ENCODE measurements at regions not wholly inside any gene's neighbourhood (a gene's known extent, or its start where the extent isn't known, plus 50 kb on each side); places are given as distances from the start of the nearest gene placed in this dataset.

DNA sequence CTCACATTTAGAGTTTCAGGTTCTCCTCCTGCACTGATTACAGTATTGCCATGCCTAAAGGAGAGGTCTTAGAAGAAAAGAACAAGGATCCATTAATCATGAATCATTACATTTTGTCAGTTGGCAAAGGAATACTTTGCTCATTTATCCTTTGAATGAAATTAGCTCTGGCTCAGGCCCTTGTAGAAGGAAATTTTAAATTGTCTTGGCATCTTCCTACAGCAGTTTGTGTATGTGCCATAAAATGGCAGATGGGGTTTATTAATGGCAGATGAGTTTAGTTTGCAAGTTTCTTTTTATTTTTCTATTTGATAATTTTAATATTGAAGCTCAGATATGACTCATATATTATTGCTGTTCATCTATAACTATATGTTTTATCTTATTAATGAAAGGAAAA, 181.2 kb upstream of the EPHA3 start:
- Histone ChIP-seq H3K27ac (ENCODE audit: extremely low read depth, low read depth, low read length) (no peak overlapping the region), H3K36me3 (ENCODE audit: control insufficient read depth in 2 of 2, insufficient read depth in 1 of 2, low read length in 2 of 2) (no peaks in the 10 kb centered on the region), H3K9me3 (ENCODE audit: control insufficient read depth, insufficient read depth, low read depth, low read length) (no peaks in the 10 kb centered on the region), H3K4me3 (ENCODE audit: low read depth, low read length) (no peak overlapping the region), H3K4me1 (ENCODE audit: control insufficient read depth, insufficient read depth, low read length) (no peaks in the 10 kb centered on the region)
- TF ChIP-seq ZBTB20 (tag by site-specific recombination; IDR thresholded peaks at IDR 0.05) (no peak), ZNF626 (tag by site-specific recombination; IDR thresholded peaks at IDR 0.05) (no peak), SCRT2 (tag by site-specific recombination; IDR thresholded peaks at IDR 0.05) (no peak), ZNF701 (tag by site-specific recombination; IDR thresholded peaks at IDR 0.05) (no peak), ZNF292 (tag by site-specific recombination; IDR thresholded peaks at IDR 0.05; ENCODE audit: borderline replicate concordance, low read depth) (no peak), ZNF391 (tag by site-specific recombination; IDR thresholded peaks at IDR 0.05; ENCODE audit: borderline replicate concordance, low read depth) (no peak), ZNF274 (IDR thresholded peaks at IDR 0.05; ENCODE audit: low read length) (no peak), ZNF274 (tag by site-specific recombination; IDR thresholded peaks at IDR 0.05; ENCODE audit: borderline replicate concordance) (no peak), CTCF (tag by site-specific recombination; IDR thresholded peaks at IDR 0.05) (no peak), ZNF354C (tag by site-specific recombination; IDR thresholded peaks at IDR 0.05; ENCODE audit: borderline replicate concordance, low read depth) (no peak), ZNF544 (tag by site-specific recombination; IDR thresholded peaks at IDR 0.05) (no peak), ZNF211 (tag by site-specific recombination; IDR thresholded peaks at IDR 0.05; ENCODE audit: low read depth) (no peak), ZSCAN16 (tag by site-specific recombination; IDR thresholded peaks at IDR 0.05) (no peak), ZXDB (tag by site-specific recombination; IDR thresholded peaks at IDR 0.05) (no peak), KLF8 (tag by site-specific recombination; IDR thresholded peaks at IDR 0.05) (no peak), ZNF175 (tag by site-specific recombination; IDR thresholded peaks at IDR 0.05) (no peak)
- TF ChIP-seq, protein P1, sequence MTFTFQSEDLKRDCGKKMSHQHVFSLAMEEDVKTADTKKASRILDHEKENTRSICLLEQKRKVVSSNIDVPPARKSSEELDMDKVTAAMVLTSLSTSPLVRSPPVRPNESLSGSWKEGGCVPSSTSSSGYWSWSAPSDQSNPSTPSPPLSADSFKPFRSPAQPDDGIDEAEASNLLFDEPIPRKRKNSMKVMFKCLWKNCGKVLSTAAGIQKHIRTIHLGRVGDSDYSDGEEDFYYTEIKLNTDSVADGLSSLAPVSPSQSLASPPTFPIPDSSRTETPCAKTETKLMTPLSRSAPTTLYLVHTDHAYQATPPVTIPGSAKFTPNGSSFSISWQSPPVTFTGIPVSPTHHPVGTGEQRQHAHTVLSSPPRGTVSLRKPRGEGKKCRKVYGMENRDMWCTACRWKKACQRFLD (tag by site-specific recombination; IDR thresholded peaks at IDR 0.05) = no peak
- TF ChIP-seq, protein P2, sequence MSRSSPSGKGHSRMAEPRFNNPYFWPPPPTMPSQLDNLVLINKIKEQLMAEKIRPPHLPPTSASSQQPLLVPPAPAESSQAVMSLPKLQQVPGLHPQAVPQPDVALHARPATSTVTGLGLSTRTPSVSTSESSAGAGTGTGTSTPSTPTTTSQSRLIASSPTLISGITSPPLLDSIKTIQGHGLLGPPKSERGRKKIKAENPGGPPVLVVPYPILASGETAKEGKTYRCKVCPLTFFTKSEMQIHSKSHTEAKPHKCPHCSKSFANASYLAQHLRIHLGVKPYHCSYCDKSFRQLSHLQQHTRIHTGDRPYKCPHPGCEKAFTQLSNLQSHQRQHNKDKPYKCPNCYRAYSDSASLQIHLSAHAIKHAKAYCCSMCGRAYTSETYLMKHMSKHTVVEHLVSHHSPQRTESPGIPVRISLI (tag by site-specific recombination; IDR thresholded peaks at IDR 0.05) = no peak
- TF ChIP-seq, protein P3, sequence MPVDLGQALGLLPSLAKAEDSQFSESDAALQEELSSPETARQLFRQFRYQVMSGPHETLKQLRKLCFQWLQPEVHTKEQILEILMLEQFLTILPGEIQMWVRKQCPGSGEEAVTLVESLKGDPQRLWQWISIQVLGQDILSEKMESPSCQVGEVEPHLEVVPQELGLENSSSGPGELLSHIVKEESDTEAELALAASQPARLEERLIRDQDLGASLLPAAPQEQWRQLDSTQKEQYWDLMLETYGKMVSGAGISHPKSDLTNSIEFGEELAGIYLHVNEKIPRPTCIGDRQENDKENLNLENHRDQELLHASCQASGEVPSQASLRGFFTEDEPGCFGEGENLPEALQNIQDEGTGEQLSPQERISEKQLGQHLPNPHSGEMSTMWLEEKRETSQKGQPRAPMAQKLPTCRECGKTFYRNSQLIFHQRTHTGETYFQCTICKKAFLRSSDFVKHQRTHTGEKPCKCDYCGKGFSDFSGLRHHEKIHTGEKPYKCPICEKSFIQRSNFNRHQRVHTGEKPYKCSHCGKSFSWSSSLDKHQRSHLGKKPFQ (tag by site-specific recombination; IDR thresholded peaks at IDR 0.05) = no peak
- ChIA-PET POLR2A (no interaction called here), CTCF (interaction anchor here (0.7 kb wide), 1 partner anchor 124 kb away, joined by 3 read pairs; no protein-coding TSS in a partner anchor)

GRCh38 chr3:88930611-88931010, 176.8 kb upstream of the EPHA3 start:
- H3K4me3 ChIP-seq (ENCODE audit: low read depth, low read length) = no peak overlapping the region
- H3K36me3 ChIP-seq (ENCODE audit: control insufficient read depth in 2 of 2, insufficient read depth in 1 of 2, low read length in 2 of 2) = no peaks in the 10 kb centered on the region
- no peak overlapping the region for H3K27ac ChIP-seq (ENCODE audit: extremely low read depth, low read depth, low read length)
- H3K4me1 ChIP-seq (ENCODE audit: control insufficient read depth, insufficient read depth, low read length) = no peaks in the 10 kb centered on the region
- ChIA-PET CTCF (no interaction called here), POLR2A (no interaction called here)
- H3K9me3 ChIP-seq (ENCODE audit: control insufficient read depth, insufficient read depth, low read depth, low read length) = no peaks in the 10 kb centered on the region
- no peak for TF ChIP-seq ZNF214 (tag by site-specific recombination; IDR thresholded peaks at IDR 0.05; ENCODE audit: borderline replicate concordance)
- TF ChIP-seq RBAK (tag by site-specific recombination; IDR thresholded peaks at IDR 0.05) = no peak
- TF ChIP-seq KLF10 (tag by site-specific recombination; IDR thresholded peaks at IDR 0.05) = no peak
- no peak for TF ChIP-seq ZNF530 (tag by site-specific recombination; IDR thresholded peaks at IDR 0.05; ENCODE audit: low read depth)
- TF ChIP-seq CTCF (tag by site-specific recombination; IDR thresholded peaks at IDR 0.05) = no peak
- TF ChIP-seq ZNF404 (tag by site-specific recombination; IDR thresholded peaks at IDR 0.05) = no peak
- no peak for TF ChIP-seq ZNF157 (tag by site-specific recombination; IDR thresholded peaks at IDR 0.05)
- TF ChIP-seq ZNF10 (tag by site-specific recombination; IDR thresholded peaks at IDR 0.05) = no peak
- TF ChIP-seq, protein P4, sequence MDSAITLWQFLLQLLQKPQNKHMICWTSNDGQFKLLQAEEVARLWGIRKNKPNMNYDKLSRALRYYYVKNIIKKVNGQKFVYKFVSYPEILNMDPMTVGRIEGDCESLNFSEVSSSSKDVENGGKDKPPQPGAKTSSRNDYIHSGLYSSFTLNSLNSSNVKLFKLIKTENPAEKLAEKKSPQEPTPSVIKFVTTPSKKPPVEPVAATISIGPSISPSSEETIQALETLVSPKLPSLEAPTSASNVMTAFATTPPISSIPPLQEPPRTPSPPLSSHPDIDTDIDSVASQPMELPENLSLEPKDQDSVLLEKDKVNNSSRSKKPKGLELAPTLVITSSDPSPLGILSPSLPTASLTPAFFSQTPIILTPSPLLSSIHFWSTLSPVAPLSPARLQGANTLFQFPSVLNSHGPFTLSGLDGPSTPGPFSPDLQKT (IDR thresholded peaks at IDR 0.05; ENCODE audit: borderline replicate concordance, low read depth, low read length) = no peak
- no peak for TF ChIP-seq ZFP41 (tag by site-specific recombination; IDR thresholded peaks at IDR 0.05; ENCODE audit: borderline replicate concordance)

Data from HEK293 (cell line).